K562 (cell line): ENCODE measurements at regions not wholly inside any gene's neighbourhood (a gene's known extent, or its start where the extent isn't known, plus 50 kb on each side); places are given as distances from the start of the nearest gene placed in this dataset.

Source experiments
- ATAC-seq: fragments of 200-7000 bp; cut with Tn5 transposase; 3 replicates; pipeline ENCODE4 v1.9.1; 2020; ENCODE audit warnings: moderate library complexity
- BruUV-seq: library from RNA; stranded (reverse); fragments of 400-500 nt; replicated peaks from 2 replicates; lab custom pipeline; 2021; lab: Mats Ljungman, UMichigan
- CTCF ChIA-PET: fragments of 300-600 bp; formaldehyde crosslinking; extraction: SDS; loops from one replicate; lab custom pipeline; 2021; ENCODE audit warnings: low intra/inter-chr PET ratio; lab: Yijun Ruan, JAX
- POLR2A ChIA-PET: fragments of 300-600, 350-650 bp; sonication (Branson Sonifier 250); formaldehyde crosslinking; extraction: SDS; loops from one replicate; lab custom pipeline; 2021; ENCODE audit warnings: antibody characterized with exemption, inconsistent platforms; lab: Yijun Ruan, JAX
- DNase-seq, 4 experiments: peaks; one replicate each; pipeline versions ENCODE4 v3.0.0 to v3.0.0-alpha.2; 2011 to 2018; ENCODE audit warnings: low spot score in 3 of 4, mixed read lengths in 3 of 4; ENCODE audit errors: extremely low read depth in 1 of 4
- FAIRE-seq: peaks from 2 replicates; lab custom pipeline; 2011; peaks lifted over from hg19 to GRCh38; lab: Jason Lieb, UNC
- H2AFZ ChIP-seq: 2 replicates; pipeline ENCODE4 v1.6.0; 2011; ENCODE audit warnings: low read depth, low read length, control low read depth, inconsistent platforms
- H3K27ac ChIP-seq: fragments of 200-600 bp; 3 replicates; pipeline ENCODE4 v1.8.0; 2011; ENCODE audit warnings: low read depth, mild to moderate bottlenecking, control low read depth, inconsistent platforms, low read length, moderate library complexity, mixed read lengths; ENCODE audit errors: extremely low read depth
- H3K27me3 ChIP-seq, 2 experiments: fragments of 300-600 bp in 1 of 2; 2 replicates in 1 of 2; 3 replicates in 1 of 2; pipeline versions ENCODE4 v1.6.0 to v1.8.0; 2011; ENCODE audit warnings: inconsistent platforms in 2 of 2, low read length in 2 of 2, mild to moderate bottlenecking in 1 of 2, mixed read lengths in 1 of 2, moderate library complexity in 1 of 2; ENCODE audit not compliant: control insufficient read depth in 2 of 2, insufficient read depth in 2 of 2
- H3K36me3 ChIP-seq: fragments of 300-600 bp; 3 replicates; pipeline ENCODE4 v1.8.0; 2011; ENCODE audit warnings: mild to moderate bottlenecking, low read length, inconsistent platforms; ENCODE audit not compliant: control insufficient read depth, insufficient read depth
- H3K4me1 ChIP-seq, 2 experiments: fragments of 200-600 bp in 1 of 2; replicated peaks in 1 of 2; 2 replicates in 1 of 2; 3 replicates in 1 of 2; pipeline versions ENCODE4 v1.5.1 to v1.8.0; 2011; ENCODE audit warnings: inconsistent platforms in 2 of 2, low read length in 2 of 2, mild to moderate bottlenecking in 1 of 2, mixed read lengths in 1 of 2, moderate library complexity in 1 of 2; ENCODE audit not compliant: control insufficient read depth in 2 of 2, insufficient read depth in 2 of 2
- H3K4me2 ChIP-seq: 2 replicates; pipeline ENCODE4 v1.6.1; 2011; ENCODE audit warnings: low read length, control low read depth, inconsistent platforms, mixed read lengths; ENCODE audit not compliant: insufficient read depth
- H3K4me3 ChIP-seq: fragments of 200-600 bp; sonication (generic), shearing (Covaris generic); 2 replicates; pipeline ENCODE4 v1.5.1; 2016; ENCODE audit warnings: control low read depth, inconsistent platforms
- H3K79me2 ChIP-seq: fragments of 200-600 bp; 3 replicates; pipeline ENCODE4 v1.8.0; 2011; ENCODE audit warnings: low read length, inconsistent platforms; ENCODE audit not compliant: control insufficient read depth, insufficient read depth
- H3K9ac ChIP-seq, 2 experiments: 2 replicates each; pipeline versions ENCODE4 v1.6.0 to v1.6.1; 2011; ENCODE audit warnings: low read depth in 2 of 2, low read length in 2 of 2, control low read depth in 1 of 2, inconsistent platforms in 1 of 2, mild to moderate bottlenecking in 1 of 2, mixed read lengths in 1 of 2; ENCODE audit not compliant: insufficient read depth in 1 of 2
- H3K9me1 ChIP-seq: one replicate; pipeline ENCODE4 v1.6.0; 2011; ENCODE audit warnings: inconsistent platforms, mild to moderate bottlenecking, low read length, moderate library complexity; ENCODE audit not compliant: control insufficient read depth, insufficient read depth
- H3K9me3 ChIP-seq: replicated peaks from 2 replicates; pipeline ENCODE4 v1.5.1; 2011; ENCODE audit warnings: low read depth, low read length, inconsistent platforms; ENCODE audit not compliant: control insufficient read depth, insufficient read depth
- H4K20me1 ChIP-seq: replicated peaks from 2 replicates; pipeline ENCODE4 v1.6.1; 2011; ENCODE audit warnings: low read length, inconsistent platforms, mixed read lengths; ENCODE audit not compliant: control insufficient read depth, insufficient read depth
- CEBPG ChIP-seq, 3 experiments: fragments of 200-800 bp in 1 of 3; sonication (Bioruptor generic) in 1 of 3; sonication (generic) in 1 of 3; formaldehyde crosslinking in 1 of 3; IDR thresholded peaks in 2 of 3; conservative IDR thresholded peaks in 1 of 3; 2 replicates each; pipeline versions ENCODE4 v1.6.1 to v1.8.0; 2016 to 2022; ENCODE audit warnings: missing compliant biosample characterization in 2 of 3, missing genetic modification characterization in 2 of 3, mild to moderate bottlenecking in 1 of 3, missing genetic modification reagents in 1 of 3
- CUX1 ChIP-seq: fragments of 200-800 bp; sonication (Bioruptor generic); IDR thresholded peaks from 2 replicates; pipeline ENCODE4 v1.6.1; 2016; ENCODE audit warnings: missing genetic modification characterization, missing compliant biosample characterization
- DNMT1 ChIP-seq: fragments of 450-650 bp; IDR thresholded peaks from 2 replicates; pipeline ENCODE4 v1.6.1; 2016; ENCODE audit warnings: antibody characterized with exemption, mild to moderate bottlenecking
- FIP1L1 ChIP-seq: fragments of 200-400 bp; formaldehyde crosslinking; IDR thresholded peaks from 2 replicates; pipeline ENCODE4 v1.6.1; 2018; ENCODE audit warnings: mild to moderate bottlenecking, low read depth, low read length; ENCODE audit not compliant: poor library complexity, severe bottlenecking
- HCFC1 ChIP-seq: IDR thresholded peaks from 2 replicates; pipeline ENCODE4 v1.6.1; 2012; ENCODE audit warnings: low read depth, low read length, improper control_type of control experiment
- HNRNPLL ChIP-seq: fragments of 200-400 bp; formaldehyde crosslinking; IDR thresholded peaks from 2 replicates; pipeline ENCODE4 v1.6.1; 2017; ENCODE audit warnings: low read length, low read depth, mild to moderate bottlenecking; ENCODE audit not compliant: poor library complexity, severe bottlenecking
- MAFG ChIP-seq: fragments of 450-650 bp; conservative IDR thresholded peaks from 2 replicates; pipeline ENCODE4 v1.6.1; 2016; ENCODE audit warnings: missing genetic modification characterization, missing compliant biosample characterization
- MXD1 ChIP-seq: fragments of 250-450 bp; sonication (Bioruptor Pico); IDR thresholded peaks from 2 replicates; pipeline ENCODE4 v1.8.0; 2021; ENCODE audit warnings: borderline replicate concordance, mild to moderate bottlenecking, moderate library complexity; ENCODE audit not compliant: poor library complexity, severe bottlenecking
- PRMT5 ChIP-seq: sonication (generic); formaldehyde crosslinking; IDR thresholded peaks from 2 replicates; pipeline ENCODE4 v1.5.0; 2020; ENCODE audit warnings: missing genetic modification reagents
- RFX1 ChIP-seq: fragments of 450-650 bp; IDR thresholded peaks from 2 replicates; pipeline ENCODE4 v1.6.1; 2016; ENCODE audit warnings: mild to moderate bottlenecking, moderate library complexity
- TCFL5 ChIP-seq: fragments of 250-450 bp; sonication (Bioruptor Pico); conservative IDR thresholded peaks from 2 replicates; pipeline ENCODE4 v1.6.1; 2021; ENCODE audit warnings: mild to moderate bottlenecking, moderate library complexity, matching md5 sums
- ZNF398 ChIP-seq: fragments of 250-450 bp; sonication (Bioruptor Pico); IDR thresholded peaks from 2 replicates; pipeline ENCODE4 v1.8.0; 2021; ENCODE audit warnings: moderate library complexity, mild to moderate bottlenecking, inconsistent platforms
- WGBS: fragments of 100-300 bp; shearing (Covaris generic); methylation state at CpG from one replicate; pipeline ENCODE4 v1.1.6; 2016; ENCODE audit warnings: low coverage, mixed read lengths; ENCODE audit not compliant: insufficient coverage; ENCODE audit errors: missing lambda C conversion rate; 5-methylcytosine and 5-hydroxymethylcytosine counted together
- in situ Hi-C: fragments of 300-500 bp; cut with MboI; formaldehyde crosslinking; loops from 4 replicates; pipeline ENCODE4 v1.15.0; 2018; ENCODE audit warnings: inconsistent platforms, mixed read lengths
- intact Hi-C: fragments of 100-400 bp; cut with micrococcal nuclease; formaldehyde crosslinking; loops from 2 replicates; pipeline ENCODE4 v1.14.2; 2022

- TF ChIP-seq PRMT5 (CRISPR knock-in tag) = no peak
- TF ChIP-seq TCFL5 (CRISPR knock-in tag) = no peak
- TF ChIP-seq MXD1 = no peak
- no peak for TF ChIP-seq HNRNPLL
- TF ChIP-seq CEBPG (CRISPR knock-in tag; IDR thresholded peaks at IDR 0.05) = no peak
- no peak for TF ChIP-seq CEBPG (tag; conservative IDR thresholded peaks at IDR 0.05 in 1 of 2, IDR thresholded peaks at IDR 0.05 in 1 of 2)
These were observed 579.4 kb upstream of the SLC8A1 start (continued) for GRCh38 chr2:41031282-41031681.

GRCh38 chr2:41032715-41033114 is 580.8 kb upstream of the SLC8A1 start:
- no peaks in the 10 kb centered on the region for H4K20me1 ChIP-seq
- H3K27me3 ChIP-seq = no peaks in the 10 kb centered on the region
- no peak overlapping the region for H2AFZ ChIP-seq
- no peaks in the 10 kb centered on the region; the same call in 1 of the 2 replicates for H3K9me3 ChIP-seq
- FAIRE-seq (no peak), ATAC-seq (no peak), DNase-seq (no peak)
- in situ Hi-C loops = no loop called here
- no peaks in the 10 kb centered on the region for H3K4me1 ChIP-seq
- WGBS = 6% methylated on average over 4 of the region's 4 CpGs
- no peaks in the 10 kb centered on the region for H3K9me1 ChIP-seq
- H3K36me3 ChIP-seq = no peaks in the 10 kb centered on the region
- H3K79me2 ChIP-seq = no peaks in the 10 kb centered on the region
- no peak overlapping the region for H3K27ac ChIP-seq
- intact Hi-C loops = no loop called here
- CTCF ChIA-PET = no interaction called here
- H3K4me2 ChIP-seq = no peak overlapping the region
- no peak overlapping the region for H3K9ac ChIP-seq
- no peak overlapping the region for H3K4me3 ChIP-seq
- POLR2A ChIA-PET = interaction anchor here (0.6 kb wide), 1 partner anchor 389 kb away, joined by 3 read pairs; no protein-coding TSS in a partner anchor
- no TSS peak for BruUV-seq
- TF ChIP-seq MAFG (tag) = no peak
- no peak for TF ChIP-seq DNMT1
- no peak for TF ChIP-seq CUX1 (CRISPR knock-in tag)
- TF ChIP-seq ZNF398 = no peak
- no peak for TF ChIP-seq FIP1L1
- TF ChIP-seq RFX1 = no peak
- TF ChIP-seq HCFC1 = no peak
